GM12878 (cell line): ENCODE measurements at regions not wholly inside any gene's neighbourhood (a gene's known extent, or its start where the extent isn't known, plus 50 kb on each side); places are given as distances from the start of the nearest gene placed in this dataset.
A peak's percentile ranks its signal among the peaks of the same experiment; 100 is the strongest.

Experiments
- ATAC-seq: fragments of 200-7000 bp; cut with Tn5 transposase; 3 replicates; pipeline ENCODE4 v1.9.1; 2020; ENCODE audit warnings: mild to moderate bottlenecking, moderate library complexity
- BruUV-seq: library from RNA; stranded (reverse); fragments of 400-500 nt; replicated peaks from 2 replicates; lab custom pipeline; 2021; lab: Mats Ljungman, UMichigan
- CTCF ChIA-PET: fragments of 300-600 bp; sonication (Branson Sonifier 250); formaldehyde crosslinking; extraction: SDS; loops from one replicate; lab custom pipeline; 2021; ENCODE audit warnings: inconsistent platforms; lab: Yijun Ruan, JAX
- POLR2A ChIA-PET: fragments of 350-600 bp; formaldehyde crosslinking; extraction: SDS; loops from one replicate; lab custom pipeline; 2021; ENCODE audit warnings: inconsistent platforms; lab: Charles Lee
- RAD21 ChIA-PET: fragments of 300-600 bp; sonication (Branson Sonifier 250); formaldehyde crosslinking; loops from one replicate; lab custom pipeline; 2023; ENCODE audit warnings: antibody characterized with exemption; ENCODE audit not compliant: unreplicated experiment; lab: Charles Lee
- SMC1A ChIA-PET: fragments of 300-600 bp; sonication (Branson Sonifier 250); formaldehyde crosslinking; loops from one replicate; lab custom pipeline; 2023; ENCODE audit not compliant: unreplicated experiment, uncharacterized antibody; lab: Charles Lee
- DNase-seq: peaks from one replicate; pipeline ENCODE4 v3.0.0-alpha.2; 2011; ENCODE audit warnings: low read depth, low spot score
- FAIRE-seq: peaks from 3 replicates; lab custom pipeline; 2011; peaks lifted over from hg19 to GRCh38; lab: Jason Lieb, UNC
- H2AFZ ChIP-seq: 2 replicates; pipeline ENCODE4 v1.6.0; 2011; ENCODE audit warnings: low read depth, low read length, control low read depth; ENCODE audit not compliant: control insufficient read depth
- H3K27ac ChIP-seq: 2 replicates; pipeline ENCODE4 v1.5.1; 2011; ENCODE audit warnings: control low read depth; ENCODE audit not compliant: control insufficient read depth, insufficient read depth
- H3K27me3 ChIP-seq, 2 experiments: replicated peaks in 1 of 2; 2 replicates each; pipeline versions ENCODE4 v1.6.0 to v1.6.1; 2011; ENCODE audit warnings: low read length in 1 of 2; ENCODE audit not compliant: control insufficient read depth in 2 of 2, insufficient read depth in 2 of 2
- H3K36me3 ChIP-seq, 2 experiments: 2 replicates each; pipeline ENCODE4 v1.5.1; 2011; ENCODE audit warnings: low read length in 1 of 2; ENCODE audit not compliant: control insufficient read depth in 2 of 2, insufficient read depth in 2 of 2
- H3K4me1 ChIP-seq: 2 replicates; pipeline ENCODE4 v1.6.1; 2011; ENCODE audit warnings: mild to moderate bottlenecking, low read length, moderate library complexity, mixed read lengths; ENCODE audit not compliant: control insufficient read depth, insufficient read depth
- H3K4me2 ChIP-seq: 2 replicates; pipeline ENCODE4 v1.6.0; 2011; ENCODE audit warnings: control low read depth; ENCODE audit not compliant: control insufficient read depth, insufficient read depth
- H3K4me3 ChIP-seq: fragments of 200-600 bp; sonication (generic); 2 replicates; pipeline ENCODE4 v1.5.1; 2016
- H3K79me2 ChIP-seq: 2 replicates; pipeline ENCODE4 v1.6.0; 2011; ENCODE audit warnings: low read length; ENCODE audit not compliant: control insufficient read depth, insufficient read depth
- H3K9ac ChIP-seq: 2 replicates; pipeline ENCODE4 v1.8.0; 2011; ENCODE audit warnings: low read length, control low read depth, mixed read lengths; ENCODE audit not compliant: control insufficient read depth, insufficient read depth
- H3K9me3 ChIP-seq: replicated peaks from 3 replicates; pipeline ENCODE4 v1.5.1; 2011; ENCODE audit warnings: mild to moderate bottlenecking, low read length; ENCODE audit not compliant: control insufficient read depth, insufficient read depth
- H4K20me1 ChIP-seq: 2 replicates; pipeline ENCODE4 v1.6.0; 2011; ENCODE audit not compliant: control insufficient read depth, insufficient read depth
- BACH1 ChIP-seq: fragments of 450-650 bp; IDR thresholded peaks from 2 replicates; pipeline ENCODE4 v1.6.1; 2017; ENCODE audit warnings: mild to moderate bottlenecking, borderline replicate concordance
- BRCA1 ChIP-seq: IDR thresholded peaks from 2 replicates; pipeline ENCODE4 v1.6.1; 2011; ENCODE audit warnings: low read depth, low read length, improper control_type of control experiment
- CBFB ChIP-seq: IDR thresholded peaks from 2 replicates; pipeline ENCODE4 v1.6.1; 2016; ENCODE audit warnings: antibody characterized with exemption, low read depth
- NR2F1 ChIP-seq: fragments of 450-650 bp; conservative IDR thresholded peaks from 2 replicates; pipeline ENCODE4 v1.6.1; 2017; ENCODE audit warnings: mild to moderate bottlenecking
- SUZ12 ChIP-seq: fragments of 200-600 bp; sonication (generic); IDR thresholded peaks from one replicate; pipeline ENCODE4 v1.6.1; 2018; ENCODE audit warnings: antibody characterized with exemption, mild to moderate bottlenecking; ENCODE audit not compliant: unreplicated experiment
- WGBS: methylation state at CpG from one replicate; pipeline ENCODE4 v1.1.6; 2016; ENCODE audit warnings: low lambda C conversion rate; ENCODE audit not compliant: insufficient replicate concordance, insufficient coverage; ENCODE audit errors: missing lambda C conversion rate; 5-methylcytosine and 5-hydroxymethylcytosine counted together
- in situ Hi-C: fragments of 300-500 bp; cut with MboI; formaldehyde crosslinking; loops from 9 replicates; pipeline ENCODE4 v1.14.3; 2018; ENCODE audit warnings: mixed read lengths
- intact Hi-C: fragments of 100-400 bp; cut with micrococcal nuclease; formaldehyde crosslinking; loops from one replicate; pipeline ENCODE4 v1.14.2; 2022; ENCODE audit not compliant: unreplicated experiment
- TF ChIP-seq, protein P1 (sequence below), 3 experiments: IDR thresholded peaks in 2 of 3; conservative IDR thresholded peaks in 1 of 3; 2 replicates each; pipeline ENCODE4 v1.5.1; 2011; ENCODE audit warnings: low read depth in 3 of 3, low read length in 3 of 3, mild to moderate bottlenecking in 3 of 3, control low read depth in 2 of 3, moderate library complexity in 2 of 3, inconsistent platforms in 1 of 3, mixed read lengths in 1 of 3; ENCODE audit not compliant: control insufficient read depth in 2 of 3, insufficient read depth in 1 of 3; ENCODE audit errors: extremely low read depth in 1 of 3
- TF ChIP-seq, protein P2 (sequence below): IDR thresholded peaks from 2 replicates; pipeline ENCODE4 v1.6.1; 2011; ENCODE audit warnings: mild to moderate bottlenecking, low read depth, low read length, moderate library complexity; ENCODE audit not compliant: insufficient replicate concordance

DNA sequence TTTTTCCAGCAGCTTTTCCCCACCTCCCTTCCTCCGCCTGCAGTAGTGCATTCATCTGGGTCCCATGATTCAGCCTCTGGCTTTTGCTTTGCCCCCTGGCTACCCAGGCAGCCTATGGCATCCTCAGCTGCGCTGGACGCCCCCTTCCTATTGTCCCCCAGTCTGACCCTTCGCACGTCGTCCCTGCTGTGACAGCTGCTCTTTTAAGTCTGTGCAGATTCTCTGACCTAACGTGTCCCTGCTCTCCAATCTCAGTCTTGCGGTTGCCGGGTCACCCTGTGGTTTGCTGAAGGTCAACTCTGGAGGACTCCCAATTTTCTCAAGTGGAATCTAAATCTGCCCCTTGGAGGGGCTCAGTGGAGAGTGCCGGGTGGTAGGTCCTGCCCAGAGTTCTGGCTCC, 294.3 kb downstream of the CDC5L start:
- in situ Hi-C loops = no loop called here
- SMC1A ChIA-PET = interaction anchor here (0.7 kb wide), 1 partner anchor 23 kb away, joined by 3 read pairs; no protein-coding TSS in a partner anchor
- POLR2A ChIA-PET = no interaction called here
- H4K20me1 ChIP-seq = no peaks in the 10 kb centered on the region
- no peak overlapping the region for H3K4me2 ChIP-seq
- intact Hi-C loops = no loop called here
- H3K27me3 ChIP-seq = no peaks in the 10 kb centered on the region
- 38% methylated on average over 10 of the region's 10 CpGs for WGBS
- H3K36me3 ChIP-seq = no peaks in the 10 kb centered on the region
- TF ChIP-seq BRCA1 (no peak), NR2F1 (peak; percentile 51; the same call in 1 of the 2 replicates), BACH1 (no peak)
- TF ChIP-seq, protein P1, sequence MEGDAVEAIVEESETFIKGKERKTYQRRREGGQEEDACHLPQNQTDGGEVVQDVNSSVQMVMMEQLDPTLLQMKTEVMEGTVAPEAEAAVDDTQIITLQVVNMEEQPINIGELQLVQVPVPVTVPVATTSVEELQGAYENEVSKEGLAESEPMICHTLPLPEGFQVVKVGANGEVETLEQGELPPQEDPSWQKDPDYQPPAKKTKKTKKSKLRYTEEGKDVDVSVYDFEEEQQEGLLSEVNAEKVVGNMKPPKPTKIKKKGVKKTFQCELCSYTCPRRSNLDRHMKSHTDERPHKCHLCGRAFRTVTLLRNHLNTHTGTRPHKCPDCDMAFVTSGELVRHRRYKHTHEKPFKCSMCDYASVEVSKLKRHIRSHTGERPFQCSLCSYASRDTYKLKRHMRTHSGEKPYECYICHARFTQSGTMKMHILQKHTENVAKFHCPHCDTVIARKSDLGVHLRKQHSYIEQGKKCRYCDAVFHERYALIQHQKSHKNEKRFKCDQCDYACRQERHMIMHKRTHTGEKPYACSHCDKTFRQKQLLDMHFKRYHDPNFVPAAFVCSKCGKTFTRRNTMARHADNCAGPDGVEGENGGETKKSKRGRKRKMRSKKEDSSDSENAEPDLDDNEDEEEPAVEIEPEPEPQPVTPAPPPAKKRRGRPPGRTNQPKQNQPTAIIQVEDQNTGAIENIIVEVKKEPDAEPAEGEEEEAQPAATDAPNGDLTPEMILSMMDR (IDR thresholded peaks at IDR 0.05 in 2 of 3, conservative IDR thresholded peaks at IDR 0.05 in 1 of 3; ENCODE audit: control insufficient read depth in 2 of 3, extremely low read depth in 1 of 3, insufficient read depth in 1 of 3, low read depth in 3 of 3, low read length in 3 of 3) = no peak
- no peak overlapping the region for H3K4me3 ChIP-seq
- H2AFZ ChIP-seq = no peak overlapping the region
- DNase-seq = no peak
- CTCF ChIA-PET = interaction anchor here (1.0 kb wide), 1 partner anchor 62 kb away, joined by 4 read pairs; no protein-coding TSS in a partner anchor
- FAIRE-seq = no peak
- no peaks in the 10 kb centered on the region for H3K9me3 ChIP-seq
- H3K79me2 ChIP-seq = no peaks in the 10 kb centered on the region
- no peaks in the 10 kb centered on the region for H3K4me1 ChIP-seq
- BruUV-seq = no TSS peak
- no peak for ATAC-seq
- H3K9ac ChIP-seq = no peak overlapping the region
- RAD21 ChIA-PET = no interaction called here
- no peak overlapping the region for H3K27ac ChIP-seq

DNA sequence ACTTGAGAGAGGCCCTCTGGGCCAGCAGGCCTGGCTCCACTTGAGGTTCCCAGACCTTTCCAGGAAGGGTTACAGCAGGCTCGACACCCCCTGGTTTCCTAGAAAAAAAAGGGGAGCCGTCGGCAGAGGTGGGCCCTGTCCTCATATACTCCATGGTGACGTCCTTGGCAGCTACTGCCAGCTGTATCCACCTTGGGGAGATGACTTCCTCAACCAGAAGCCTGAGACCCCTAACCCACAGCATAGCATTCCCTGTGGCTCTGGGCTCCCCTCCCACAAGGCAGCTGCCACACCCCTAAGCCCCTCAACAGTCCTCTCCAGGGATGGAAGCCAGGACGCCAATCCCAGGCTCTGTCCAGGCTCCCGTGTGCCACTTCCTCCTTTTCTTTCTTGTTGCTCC, 294.8 kb downstream of the CDC5L start:
- BruUV-seq = no TSS peak
- Histone ChIP-seq H3K9me3 (no peaks in the 10 kb centered on the region), H3K4me2 (no peak overlapping the region), H2AFZ (no peak overlapping the region), H3K27ac (no peak overlapping the region), H3K4me1 (no peaks in the 10 kb centered on the region), H3K4me3 (no peak overlapping the region), H3K9ac (no peak overlapping the region), H4K20me1 (no peaks in the 10 kb centered on the region), H3K79me2 (no peaks in the 10 kb centered on the region), H3K36me3 (no peaks in the 10 kb centered on the region), H3K27me3 (no peaks in the 10 kb centered on the region)
- ATAC-seq (no peak), DNase-seq (no peak), FAIRE-seq (no peak)
- RAD21 ChIA-PET = no interaction called here
- no peak for TF ChIP-seq SUZ12
- no peak for TF ChIP-seq CBFB
- TF ChIP-seq, protein P2, sequence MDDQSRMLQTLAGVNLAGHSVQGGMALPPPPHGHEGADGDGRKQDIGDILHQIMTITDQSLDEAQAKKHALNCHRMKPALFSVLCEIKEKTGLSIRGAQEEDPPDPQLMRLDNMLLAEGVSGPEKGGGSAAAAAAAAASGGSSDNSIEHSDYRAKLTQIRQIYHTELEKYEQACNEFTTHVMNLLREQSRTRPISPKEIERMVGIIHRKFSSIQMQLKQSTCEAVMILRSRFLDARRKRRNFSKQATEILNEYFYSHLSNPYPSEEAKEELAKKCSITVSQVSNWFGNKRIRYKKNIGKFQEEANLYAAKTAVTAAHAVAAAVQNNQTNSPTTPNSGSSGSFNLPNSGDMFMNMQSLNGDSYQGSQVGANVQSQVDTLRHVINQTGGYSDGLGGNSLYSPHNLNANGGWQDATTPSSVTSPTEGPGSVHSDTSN = no peak
- SMC1A ChIA-PET = interaction anchor here (0.7 kb wide), 1 partner anchor 23 kb away, joined by 3 read pairs; no protein-coding TSS in a partner anchor
- in situ Hi-C loops (no loop called here), intact Hi-C loops (no loop called here)
- 38% methylated on average over 5 of the region's 6 CpGs for WGBS
- CTCF ChIA-PET = interaction anchor here (1.0 kb wide), 2 partner anchors 11 to 61 kb away, joined by 3 to 4 read pairs; no protein-coding TSS in a partner anchor
- POLR2A ChIA-PET = no interaction called here
